ENCODE measurements at regions not wholly inside any gene's neighbourhood (a gene's known extent, or its start where the extent isn't known, plus 50 kb on each side); places are given as distances from the start of the nearest gene placed in this dataset.

GRCh38 chr10:123451618-123452245 lies 214.4 kb upstream of the GPR26 start:
- no peak for DNase-seq (ENCODE audit: low read depth)
- TF ChIP-seq CTCF (IDR thresholded peaks at IDR 0.05; ENCODE audit: insufficient read depth, low read depth, low read length), result no peak
- H3K4me3 ChIP-seq (ENCODE audit: low read depth, low read length), result no peak overlapping the region

- H3K4me3 ChIP-seq (ENCODE audit: low read depth, low read length), result no peak overlapping the region
- TF ChIP-seq CTCF (IDR thresholded peaks at IDR 0.05; ENCODE audit: insufficient read depth, low read depth, low read length), result no peak
- no peak for DNase-seq (ENCODE audit: low read depth)
Observed at GRCh38 chr10:123454987-123455386, 211.2 kb upstream of the GPR26 start.

GRCh38 chr10:123455861-123456260 lies 210.3 kb upstream of the GPR26 start:
- DNase-seq (ENCODE audit: low read depth), result no peak
- no peak for TF ChIP-seq CTCF (IDR thresholded peaks at IDR 0.05; ENCODE audit: insufficient read depth, low read depth, low read length)
- H3K4me3 ChIP-seq (ENCODE audit: low read depth, low read length), result no peak overlapping the region

GRCh38 chr10:123458933-123459332 lies 207.2 kb upstream of the GPR26 start:
- no peak overlapping the region for H3K4me3 ChIP-seq (ENCODE audit: low read depth, low read length)
- TF ChIP-seq CTCF (IDR thresholded peaks at IDR 0.05; ENCODE audit: insufficient read depth, low read depth, low read length), result no peak
- DNase-seq (ENCODE audit: low read depth), result no peak

GRCh38 chr10:123459371-123460091 lies 206.6 kb upstream of the GPR26 start:
- no peak for TF ChIP-seq CTCF (IDR thresholded peaks at IDR 0.05; ENCODE audit: insufficient read depth, low read depth, low read length)
- DNase-seq (ENCODE audit: low read depth), result no peak
- no peak overlapping the region for H3K4me3 ChIP-seq (ENCODE audit: low read depth, low read length)

GRCh38 chr10:123462246-123462645 lies 203.9 kb upstream of the GPR26 start:
- DNase-seq (ENCODE audit: low read depth), result no peak
- no peak for TF ChIP-seq CTCF (IDR thresholded peaks at IDR 0.05; ENCODE audit: insufficient read depth, low read depth, low read length)
- no peak overlapping the region for H3K4me3 ChIP-seq (ENCODE audit: low read depth, low read length)

Measured in fibroblast of villous mesenchyme (primary cell).